H1 (cell line): ENCODE measurements at regions not wholly inside any gene's neighbourhood (a gene's known extent, or its start where the extent isn't known, plus 50 kb on each side); places are given as distances from the start of the nearest gene placed in this dataset.

Source experiments
- BRCA1 ChIP-seq: IDR thresholded peaks from 2 replicates; pipeline ENCODE4 v1.6.1; 2012; ENCODE audit warnings: low read depth, low read length, improper control_type of control experiment
- CHD7 ChIP-seq: fragments of 300-600 bp; sonication (generic); IDR thresholded peaks from 2 replicates; pipeline ENCODE4 v1.7.1; 2012; ENCODE audit warnings: low read length, moderate library complexity, mild to moderate bottlenecking, inconsistent platforms; ENCODE audit not compliant: insufficient replicate concordance
- CTCF ChIP-seq, 3 experiments: IDR thresholded peaks; 1 replicate in 2 of 3; 2 replicates in 1 of 3; pipeline versions ENCODE4 v1.5.1 to v1.6.1; 2011; ENCODE audit warnings: low read length in 3 of 3, mild to moderate bottlenecking in 3 of 3, inconsistent platforms in 2 of 3, low read depth in 1 of 3, moderate library complexity in 1 of 3; ENCODE audit not compliant: insufficient read depth in 1 of 3; ENCODE audit errors: control extremely low read depth in 1 of 3
- E2F6 ChIP-seq: IDR thresholded peaks from 2 replicates; pipeline ENCODE4 v1.6.1; 2012; ENCODE audit warnings: inconsistent platforms
- POLR2A ChIP-seq, 2 experiments: IDR thresholded peaks; 1 replicate in 1 of 2; 2 replicates in 1 of 2; pipeline ENCODE4 v1.6.1; 2011; ENCODE audit warnings: low read depth in 2 of 2, low read length in 2 of 2, mild to moderate bottlenecking in 2 of 2; ENCODE audit errors: control extremely low read depth in 1 of 2
- POU5F1 ChIP-seq: IDR thresholded peaks from 2 replicates; pipeline ENCODE4 v1.6.1; 2011; ENCODE audit warnings: low read depth, mild to moderate bottlenecking, low read length, moderate library complexity
- SRF ChIP-seq: IDR thresholded peaks from 2 replicates; pipeline ENCODE4 v1.6.1; 2011; ENCODE audit warnings: mild to moderate bottlenecking, low read depth, low read length, moderate library complexity
- TAF7 ChIP-seq: optimal IDR thresholded peaks from 2 replicates; pipeline ENCODE3; 2011; ENCODE audit warnings: low read depth, mild to moderate bottlenecking, inconsistent platforms, low read length, moderate library complexity, borderline replicate concordance
- TBP ChIP-seq: IDR thresholded peaks from 2 replicates; pipeline ENCODE4 v1.6.1; 2011; ENCODE audit warnings: low read depth, low read length, improper control_type of control experiment

GRCh38 chrX:129347291-129347690 is 176.0 kb downstream of the SMARCA1 start (continued):
- TF ChIP-seq CHD7 = no peak
- 0 out of 2 replicates have a peak, but pooled peaks have one; percentile 12 for TF ChIP-seq POU5F1
- TF ChIP-seq TAF7 = no peak
- TF ChIP-seq BRCA1 = no peak
- TF ChIP-seq CTCF (IDR thresholded peaks at IDR 0.05; ENCODE audit: control extremely low read depth in 1 of 3, insufficient read depth in 1 of 3, low read depth in 1 of 3, low read length in 3 of 3) = peak; percentile 17 to 70 (median 31); a peak in 3 of 4 replicates
- no peak for TF ChIP-seq TBP
- TF ChIP-seq E2F6 = no peak
- no peak for TF ChIP-seq POLR2A (IDR thresholded peaks at IDR 0.05; ENCODE audit: control extremely low read depth in 1 of 2, low read depth in 2 of 2, low read length in 2 of 2)
- TF ChIP-seq SRF = no peak
